ENCODE measurements at regions not wholly inside any gene's neighbourhood (a gene's known extent, or its start where the extent isn't known, plus 50 kb on each side); places are given as distances from the start of the nearest gene placed in this dataset.

- TF ChIP-seq, protein P1, sequence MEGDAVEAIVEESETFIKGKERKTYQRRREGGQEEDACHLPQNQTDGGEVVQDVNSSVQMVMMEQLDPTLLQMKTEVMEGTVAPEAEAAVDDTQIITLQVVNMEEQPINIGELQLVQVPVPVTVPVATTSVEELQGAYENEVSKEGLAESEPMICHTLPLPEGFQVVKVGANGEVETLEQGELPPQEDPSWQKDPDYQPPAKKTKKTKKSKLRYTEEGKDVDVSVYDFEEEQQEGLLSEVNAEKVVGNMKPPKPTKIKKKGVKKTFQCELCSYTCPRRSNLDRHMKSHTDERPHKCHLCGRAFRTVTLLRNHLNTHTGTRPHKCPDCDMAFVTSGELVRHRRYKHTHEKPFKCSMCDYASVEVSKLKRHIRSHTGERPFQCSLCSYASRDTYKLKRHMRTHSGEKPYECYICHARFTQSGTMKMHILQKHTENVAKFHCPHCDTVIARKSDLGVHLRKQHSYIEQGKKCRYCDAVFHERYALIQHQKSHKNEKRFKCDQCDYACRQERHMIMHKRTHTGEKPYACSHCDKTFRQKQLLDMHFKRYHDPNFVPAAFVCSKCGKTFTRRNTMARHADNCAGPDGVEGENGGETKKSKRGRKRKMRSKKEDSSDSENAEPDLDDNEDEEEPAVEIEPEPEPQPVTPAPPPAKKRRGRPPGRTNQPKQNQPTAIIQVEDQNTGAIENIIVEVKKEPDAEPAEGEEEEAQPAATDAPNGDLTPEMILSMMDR (IDR thresholded peaks at IDR 0.05), result no peak
- TF ChIP-seq POLR2A (IDR thresholded peaks at IDR 0.05), result no peak
Observed at GRCh38 chr2:194151231-194151630, 1505.8 kb upstream of the SLC39A10 start.

All from lower leg skin (tissue), 3 donors.